Stimulated activated naive B cell treated with anti-CD40 and anti-IgM and Interleukin-4, amounts not matched to agents 10 μg/mL and 1 μg/mL and 100 μg/mL, for 72 hours (primary cell): ENCODE measurements at regions not wholly inside any gene's neighbourhood (a gene's known extent, or its start where the extent isn't known, plus 50 kb on each side); places are given as distances from the start of the nearest gene placed in this dataset.
"Not testable (repeated sequence)": the region's sequence is repeated elsewhere in the genome, so short reads cannot be mapped to it uniquely, and the experiment has no call there.

ENCODE experiments used
- ATAC-seq, 2 donors: fragments of 150-1000 bp; cut with Tn5 transposase; replicated peaks; 2 replicates each; pipeline ENCODE4 v1.10.0; 2021; ENCODE audit warnings: moderate library complexity in 1 of 2
- DNase-seq: peaks from one replicate; pipeline ENCODE4 v3.0.0; 2021
- H3K27ac Mint-ChIP-seq: one replicate; pipeline ENCODE4 v1.8.0; 2022; ENCODE audit warnings: mild to moderate bottlenecking, mixed read lengths
- H3K27me3 Mint-ChIP-seq, 2 donors: one replicate each; pipeline ENCODE4 v1.8.0; 2022; ENCODE audit warnings: mixed read lengths in 2 of 2
- H3K36me3 Mint-ChIP-seq, 2 donors: one replicate each; pipeline ENCODE4 v1.8.0; 2022; ENCODE audit warnings: mixed read lengths in 2 of 2, mild to moderate bottlenecking in 1 of 2
- H3K4me1 Mint-ChIP-seq, 2 donors: one replicate each; pipeline ENCODE4 v1.8.0; 2022; ENCODE audit warnings: mixed read lengths in 2 of 2, mild to moderate bottlenecking in 1 of 2
- H3K4me3 Mint-ChIP-seq, 2 donors: one replicate each; pipeline ENCODE4 v1.8.0; 2022; ENCODE audit warnings: mild to moderate bottlenecking in 2 of 2, mixed read lengths in 2 of 2, moderate library complexity in 1 of 2
- H3K9me3 Mint-ChIP-seq, 2 donors: one replicate each; pipeline ENCODE4 v1.8.0; 2022; ENCODE audit warnings: mixed read lengths in 2 of 2, mild to moderate bottlenecking in 1 of 2

GRCh38 chr15:22257047-22258008 is 177.0 kb downstream of the OR4M2 start:
- no peak for DNase-seq
- H3K4me1 Mint-ChIP-seq, result peaks cover 14 to 34% of the 10 kb centered on the region in 2 donors
- peaks cover 0 to 2% of the 10 kb centered on the region in 2 donors for H3K9me3 Mint-ChIP-seq
- no peak for ATAC-seq
- H3K36me3 Mint-ChIP-seq, result peaks cover 4 to 5% of the 10 kb centered on the region in 2 donors
- peaks cover 35 to 45% of the 10 kb centered on the region in 2 donors for H3K27me3 Mint-ChIP-seq
- H3K4me3 Mint-ChIP-seq, result no peak overlapping the region
- H3K27ac Mint-ChIP-seq, result no peak overlapping the region

- peaks cover 4 to 5% of the 10 kb centered on the region in 2 donors for H3K36me3 Mint-ChIP-seq
- peaks cover 14 to 31% of the 10 kb centered on the region in 2 donors for H3K4me1 Mint-ChIP-seq
- no peak overlapping the region for H3K4me3 Mint-ChIP-seq
- peaks cover 0 to 2% of the 10 kb centered on the region in 2 donors for H3K9me3 Mint-ChIP-seq
- no peak overlapping the region for H3K27ac Mint-ChIP-seq
- peaks cover 35 to 45% of the 10 kb centered on the region in 2 donors for H3K27me3 Mint-ChIP-seq
- ATAC-seq, result no peak
- DNase-seq, result no peak
Observed at GRCh38 chr15:22258009-22258397, 177.7 kb downstream of the OR4M2 start.

- H3K9me3 Mint-ChIP-seq, result peaks cover 0 to 2% of the 10 kb centered on the region in 2 donors
- H3K4me1 Mint-ChIP-seq, result peaks cover 13 to 25% of the 10 kb centered on the region in 2 donors
- H3K27ac Mint-ChIP-seq, result no peak overlapping the region
- peaks cover 35 to 45% of the 10 kb centered on the region in 2 donors for H3K27me3 Mint-ChIP-seq
- peaks cover 4 to 5% of the 10 kb centered on the region in 2 donors for H3K36me3 Mint-ChIP-seq
- no peak overlapping the region for H3K4me3 Mint-ChIP-seq
- no peak for DNase-seq
- no peak for ATAC-seq
Observed at GRCh38 chr15:22258398-22259150, 178.2 kb downstream of the OR4M2 start.

- not testable (repeated sequence) for H3K4me3 Mint-ChIP-seq, DNase-seq, H3K36me3 Mint-ChIP-seq, H3K27ac Mint-ChIP-seq, ATAC-seq, H3K9me3 Mint-ChIP-seq
- H3K27me3 Mint-ChIP-seq, result peaks cover 35 to 45% of the 10 kb centered on the region in 2 donors
- H3K4me1 Mint-ChIP-seq, result peaks cover 6 to 18% of the 10 kb centered on the region in 2 donors
Observed at GRCh38 chr15:22259151-22259750, 178.9 kb downstream of the OR4M2 start.

- ATAC-seq (no peak), DNase-seq (no peak)
- peaks cover 30 to 41% of the 10 kb centered on the region in 2 donors for H3K27me3 Mint-ChIP-seq
- H3K36me3 Mint-ChIP-seq, result peaks cover 4 to 5% of the 10 kb centered on the region in 2 donors
- H3K4me3 Mint-ChIP-seq, result no peak overlapping the region
- H3K27ac Mint-ChIP-seq, result no peak overlapping the region
- peaks cover 2 to 11% of the 10 kb centered on the region in 2 donors for H3K4me1 Mint-ChIP-seq
- peaks cover 0 to 2% of the 10 kb centered on the region in 2 donors for H3K9me3 Mint-ChIP-seq
Observed at GRCh38 chr15:22259881-22260421, 179.6 kb downstream of the OR4M2 start.

GRCh38 chr15:22262613-22263020 is 182.3 kb downstream of the OR4M2 start:
- H3K9me3 Mint-ChIP-seq, result peaks cover 0 to 2% of the 10 kb centered on the region in 2 donors
- H3K4me1 Mint-ChIP-seq, result no peaks in the 10 kb centered on the region
- H3K4me3 Mint-ChIP-seq, result no peak overlapping the region
- peak; percentile 32 to 41 for ATAC-seq
- peaks cover 0 to 5% of the 10 kb centered on the region in 2 donors for H3K36me3 Mint-ChIP-seq
- H3K27ac Mint-ChIP-seq, result no peak overlapping the region
- DNase-seq, result no peak
- H3K27me3 Mint-ChIP-seq, result peaks cover 19 to 21% of the 10 kb centered on the region in 2 donors

- ATAC-seq, result no peak
- H3K4me1 Mint-ChIP-seq, result no peaks in the 10 kb centered on the region
- H3K9me3 Mint-ChIP-seq, result peaks cover 0 to under 1% of the 10 kb centered on the region in 2 donors
- peaks cover 0 to 4% of the 10 kb centered on the region in 2 donors for H3K36me3 Mint-ChIP-seq
- peaks cover 18% of the 10 kb centered on the region in 2 donors for H3K27me3 Mint-ChIP-seq
- no peak overlapping the region for H3K4me3 Mint-ChIP-seq
- H3K27ac Mint-ChIP-seq, result no peak overlapping the region
- no peak for DNase-seq
Observed at GRCh38 chr15:22263738-22264137, 183.4 kb downstream of the OR4M2 start.

GRCh38 chr15:22264272-22264671 is 183.9 kb downstream of the OR4M2 start:
- not testable (repeated sequence) for H3K27ac Mint-ChIP-seq, H3K4me3 Mint-ChIP-seq, H3K4me1 Mint-ChIP-seq, DNase-seq, H3K36me3 Mint-ChIP-seq, H3K9me3 Mint-ChIP-seq, ATAC-seq
- H3K27me3 Mint-ChIP-seq, result peaks cover 12 to 13% of the 10 kb centered on the region in 2 donors

- Mint-ChIP-seq H3K4me1 (no peaks in the 10 kb centered on the region), H3K27ac (no peak overlapping the region), H3K4me3 (no peak overlapping the region), H3K36me3 (no peaks in the 10 kb centered on the region), H3K9me3 (no peaks in the 10 kb centered on the region), H3K27me3 (peaks cover 3 to 4% of the 10 kb centered on the region in 2 donors)
- DNase-seq (no peak), ATAC-seq (no peak)
Observed at GRCh38 chr15:22265056-22265945, 185.0 kb downstream of the OR4M2 start.

GRCh38 chr15:22265970-22266369 is 185.6 kb downstream of the OR4M2 start:
- Mint-ChIP-seq H3K4me3 (no peak overlapping the region), H3K27me3 (no peaks in the 10 kb centered on the region), H3K36me3 (no peaks in the 10 kb centered on the region), H3K27ac (no peak overlapping the region), H3K4me1 (no peaks in the 10 kb centered on the region), H3K9me3 (no peaks in the 10 kb centered on the region)
- DNase-seq (no peak), ATAC-seq (no peak)

GRCh38 chr15:22267761-22268160 is 187.4 kb downstream of the OR4M2 start:
- Mint-ChIP-seq H3K4me1 (no peaks in the 10 kb centered on the region), H3K4me3 (no peak overlapping the region), H3K27ac (no peak overlapping the region), H3K9me3 (no peaks in the 10 kb centered on the region), H3K27me3 (no peaks in the 10 kb centered on the region), H3K36me3 (no peaks in the 10 kb centered on the region)
- DNase-seq (no peak), ATAC-seq (no peak)

- H3K27me3 Mint-ChIP-seq, ATAC-seq, DNase-seq, H3K27ac Mint-ChIP-seq, H3K9me3 Mint-ChIP-seq, H3K4me3 Mint-ChIP-seq, H3K36me3 Mint-ChIP-seq, H3K4me1 Mint-ChIP-seq: not testable (repeated sequence)
Observed at GRCh38 chr15:22268201-22268600, 187.9 kb downstream of the OR4M2 start.

GRCh38 chr15:22268654-22269053 is 188.3 kb downstream of the OR4M2 start:
- H3K36me3 Mint-ChIP-seq, H3K27me3 Mint-ChIP-seq, ATAC-seq, H3K4me1 Mint-ChIP-seq, DNase-seq, H3K9me3 Mint-ChIP-seq, H3K4me3 Mint-ChIP-seq, H3K27ac Mint-ChIP-seq: not testable (repeated sequence)
